HG03025 (cell line): ENCODE measurements at regions not wholly inside any gene's neighbourhood (a gene's known extent, or its start where the extent isn't known, plus 50 kb on each side); places are given as distances from the start of the nearest gene placed in this dataset.
"Not testable (repeated sequence)": the region's sequence is repeated elsewhere in the genome, so short reads cannot be mapped to it uniquely, and the experiment has no call there.

ENCODE experiments used
- ATAC-seq: cut with Tn5 transposase; IDR thresholded peaks from one replicate; pipeline ENCODE4 v1.9.1; 2021; ENCODE audit warnings: mild to moderate bottlenecking, moderate library complexity; ENCODE audit not compliant: unreplicated experiment, low FRiP score

GRCh38 chr2:193502363-193503035 is 1307.8 kb upstream of the TMEFF2 start:
- no peak for ATAC-seq

- ATAC-seq, result no peak
Measured at GRCh38 chr2:193496786-193497185, 1302.1 kb upstream of the TMEFF2 start.

GRCh38 chr2:193482557-193482956 is 1287.8 kb upstream of the TMEFF2 start:
- ATAC-seq, result peak; percentile 60

GRCh38 chr2:193480187-193480586 is 1285.5 kb upstream of the TMEFF2 start:
- no peak for ATAC-seq

GRCh38 chr2:193476171-193476800 is 1281.6 kb upstream of the TMEFF2 start:
- ATAC-seq, result no peak

GRCh38 chr2:193475038-193475437 is 1280.3 kb upstream of the TMEFF2 start:
- no peak for ATAC-seq

- no peak for ATAC-seq
Measured at GRCh38 chr2:193469251-193469650, 1274.5 kb upstream of the TMEFF2 start.

- no peak for ATAC-seq
Measured at GRCh38 chr2:193467276-193467987, 1272.7 kb upstream of the TMEFF2 start.

- ATAC-seq, result no peak
Measured at GRCh38 chr2:193463011-193463410, 1268.3 kb upstream of the TMEFF2 start.

- ATAC-seq, result no peak
Measured at GRCh38 chr2:193462411-193462810, 1267.7 kb upstream of the TMEFF2 start.

- ATAC-seq, result no peak
Measured at GRCh38 chr2:193461431-193461934, 1266.8 kb upstream of the TMEFF2 start.

- no peak for ATAC-seq
Measured at GRCh38 chr2:193446967-193447366, 1252.2 kb upstream of the TMEFF2 start.

- ATAC-seq, result no peak
Measured at GRCh38 chr2:193442293-193442692, 1247.6 kb upstream of the TMEFF2 start.

- ATAC-seq, result no peak
Measured at GRCh38 chr2:193428336-193428818, 1233.6 kb upstream of the TMEFF2 start.

GRCh38 chr2:193412368-193412767 is 1217.6 kb upstream of the TMEFF2 start:
- not testable (repeated sequence) for ATAC-seq

- no peak for ATAC-seq
Measured at GRCh38 chr2:193409951-193410350, 1215.2 kb upstream of the TMEFF2 start.

- no peak for ATAC-seq
Measured at GRCh38 chr2:193382583-193382982, 1187.8 kb upstream of the TMEFF2 start.

- ATAC-seq, result no peak
Measured at GRCh38 chr2:193377789-193378188, 1183.1 kb upstream of the TMEFF2 start.

GRCh38 chr2:193373120-193373519 is 1178.4 kb upstream of the TMEFF2 start:
- ATAC-seq, result no peak

- ATAC-seq, result no peak
Measured at GRCh38 chr2:193371200-193371599, 1176.5 kb upstream of the TMEFF2 start.

- no peak for ATAC-seq
Measured at GRCh38 chr2:193368615-193369014, 1173.9 kb upstream of the TMEFF2 start.
